ENCODE measurements at regions not wholly inside any gene's neighbourhood (a gene's known extent, or its start where the extent isn't known, plus 50 kb on each side); places are given as distances from the start of the nearest gene placed in this dataset.

DNA sequence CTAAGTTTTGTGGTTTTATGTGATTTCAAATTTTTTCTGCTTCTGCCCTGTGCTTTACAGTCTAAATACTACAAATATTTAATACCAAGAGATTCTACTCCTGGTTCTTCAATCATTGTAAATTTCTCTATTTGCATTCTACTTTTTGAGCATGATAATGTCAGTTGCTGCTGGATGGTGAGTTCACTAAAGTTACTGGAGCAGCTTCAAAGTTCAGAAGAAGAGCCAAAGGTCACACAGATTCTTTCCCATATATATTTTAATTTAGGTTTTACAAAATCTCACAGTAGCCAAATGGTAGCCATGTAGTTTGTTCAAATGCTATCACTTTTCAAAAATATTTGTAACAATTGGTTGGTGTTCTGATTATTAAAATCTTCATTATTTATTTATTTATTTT lies 378.7 kb downstream of the TMEM232 start:
- no peak for DNase-seq (ENCODE audit: low read depth)
- no peak overlapping the region for H3K4me3 ChIP-seq (ENCODE audit: low read length)
- TF ChIP-seq, protein P1, sequence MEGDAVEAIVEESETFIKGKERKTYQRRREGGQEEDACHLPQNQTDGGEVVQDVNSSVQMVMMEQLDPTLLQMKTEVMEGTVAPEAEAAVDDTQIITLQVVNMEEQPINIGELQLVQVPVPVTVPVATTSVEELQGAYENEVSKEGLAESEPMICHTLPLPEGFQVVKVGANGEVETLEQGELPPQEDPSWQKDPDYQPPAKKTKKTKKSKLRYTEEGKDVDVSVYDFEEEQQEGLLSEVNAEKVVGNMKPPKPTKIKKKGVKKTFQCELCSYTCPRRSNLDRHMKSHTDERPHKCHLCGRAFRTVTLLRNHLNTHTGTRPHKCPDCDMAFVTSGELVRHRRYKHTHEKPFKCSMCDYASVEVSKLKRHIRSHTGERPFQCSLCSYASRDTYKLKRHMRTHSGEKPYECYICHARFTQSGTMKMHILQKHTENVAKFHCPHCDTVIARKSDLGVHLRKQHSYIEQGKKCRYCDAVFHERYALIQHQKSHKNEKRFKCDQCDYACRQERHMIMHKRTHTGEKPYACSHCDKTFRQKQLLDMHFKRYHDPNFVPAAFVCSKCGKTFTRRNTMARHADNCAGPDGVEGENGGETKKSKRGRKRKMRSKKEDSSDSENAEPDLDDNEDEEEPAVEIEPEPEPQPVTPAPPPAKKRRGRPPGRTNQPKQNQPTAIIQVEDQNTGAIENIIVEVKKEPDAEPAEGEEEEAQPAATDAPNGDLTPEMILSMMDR (IDR thresholded peaks at IDR 0.05; ENCODE audit: insufficient read depth, low read depth, low read length, missing control alignments): no peak

DNA sequence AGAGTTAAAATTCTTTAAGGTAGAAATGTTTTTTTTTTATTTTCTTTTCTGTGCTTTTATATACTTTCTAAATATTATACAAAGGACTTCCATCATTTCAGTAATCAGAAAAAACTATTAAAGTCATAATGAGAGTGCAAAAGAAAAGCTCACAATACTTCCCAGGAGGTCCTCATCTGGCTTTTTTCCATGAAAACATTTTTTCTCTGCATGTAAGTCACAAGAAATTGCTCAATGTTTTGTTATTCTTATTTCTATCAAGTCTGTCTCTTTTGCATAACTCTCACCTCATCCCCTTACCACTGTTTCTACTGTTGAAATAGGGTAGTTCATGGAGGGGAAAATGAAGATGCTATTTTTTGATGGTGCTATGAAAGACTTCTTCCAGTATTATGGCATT lies 375.0 kb downstream of the TMEM232 start:
- no peak for DNase-seq (ENCODE audit: low read depth)
- TF ChIP-seq, protein P1 (IDR thresholded peaks at IDR 0.05; ENCODE audit: insufficient read depth, low read depth, low read length, missing control alignments): no peak
- H3K4me3 ChIP-seq (ENCODE audit: low read length): no peak overlapping the region

DNA sequence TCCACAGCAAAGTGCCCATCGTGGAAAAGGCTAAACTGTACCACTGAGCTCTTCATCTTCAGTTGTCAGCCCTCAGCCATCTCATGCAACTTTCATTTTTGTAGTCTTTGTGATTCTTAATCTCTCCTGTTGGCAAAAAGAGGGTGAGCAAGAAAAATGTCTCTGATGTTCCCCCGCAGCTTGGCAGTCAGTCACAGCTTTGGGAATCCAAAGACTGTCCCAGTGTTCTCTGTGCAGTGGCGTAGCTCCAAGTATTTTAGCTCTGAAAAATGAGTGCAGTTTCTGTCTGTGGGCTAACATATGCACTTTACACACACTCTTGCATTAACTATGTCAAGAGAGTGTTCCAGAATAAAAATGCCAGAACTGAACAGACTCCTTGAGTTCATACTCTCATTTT lies 372.2 kb downstream of the TMEM232 start:
- no peak for DNase-seq (ENCODE audit: low read depth)
- TF ChIP-seq, protein P1 (IDR thresholded peaks at IDR 0.05; ENCODE audit: insufficient read depth, low read depth, low read length, missing control alignments): no peak
- no peak overlapping the region for H3K4me3 ChIP-seq (ENCODE audit: low read length)

DNA sequence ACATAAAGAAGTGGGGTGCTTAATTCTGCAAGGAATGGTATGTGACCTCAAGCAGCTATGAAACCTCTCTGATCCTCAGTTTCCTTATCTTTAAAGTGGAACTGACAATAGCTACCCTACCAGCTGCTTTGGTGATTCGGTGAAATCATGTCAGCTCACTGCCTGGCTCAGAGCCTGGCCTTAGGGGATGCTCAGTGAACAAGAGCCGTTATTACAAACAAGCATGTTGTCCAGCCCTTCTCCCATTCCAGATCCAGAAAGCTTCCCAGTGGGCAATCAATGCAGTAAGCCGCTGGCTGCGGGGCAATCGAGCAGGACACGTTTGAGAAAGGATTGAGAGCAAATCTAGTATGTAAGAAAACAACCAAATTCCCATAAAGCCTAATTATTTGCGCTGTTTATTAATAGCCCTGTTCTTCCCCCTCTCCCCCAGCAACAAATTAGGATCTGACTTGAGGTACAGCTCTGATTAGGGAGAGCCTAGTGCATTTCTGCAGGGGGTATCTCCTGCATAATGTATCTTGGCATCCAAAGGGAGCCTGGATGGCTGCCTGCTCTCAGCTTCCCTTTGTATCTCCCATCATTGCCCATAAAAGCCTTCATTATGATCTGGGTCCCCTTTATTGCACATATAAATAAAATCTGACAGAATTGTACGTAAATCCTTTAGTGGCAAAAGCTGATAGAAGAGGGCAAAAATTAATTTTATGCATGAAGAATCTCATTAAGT lies 371.4 kb downstream of the TMEM232 start:
- TF ChIP-seq, protein P1 (IDR thresholded peaks at IDR 0.05; ENCODE audit: insufficient read depth, low read depth, low read length, missing control alignments): no peak
- no peak overlapping the region for H3K4me3 ChIP-seq (ENCODE audit: low read length)
- DNase-seq (ENCODE audit: low read depth): no peak

DNA sequence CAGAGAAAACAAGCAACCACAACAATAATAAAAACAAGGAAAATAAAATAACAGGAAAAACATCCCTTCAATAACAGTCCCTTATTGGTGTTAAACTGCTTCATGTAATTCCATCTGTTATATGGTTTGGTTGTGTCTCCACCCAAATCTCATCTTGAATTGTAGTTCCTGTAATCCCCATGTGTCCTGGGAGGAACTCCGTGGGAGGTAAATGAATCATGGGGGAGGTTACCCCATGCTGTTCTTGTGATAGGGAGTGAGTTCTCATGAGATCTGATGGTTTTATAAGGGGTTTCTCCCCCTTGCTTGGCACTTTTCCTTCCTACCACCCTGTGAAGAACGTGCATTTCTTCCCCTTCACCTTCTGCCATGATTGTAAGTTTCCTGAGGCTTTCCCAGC lies 369.8 kb downstream of the TMEM232 start:
- TF ChIP-seq, protein P1 (IDR thresholded peaks at IDR 0.05; ENCODE audit: insufficient read depth, low read depth, low read length, missing control alignments): no peak
- no peak for DNase-seq (ENCODE audit: low read depth)
- no peak overlapping the region for H3K4me3 ChIP-seq (ENCODE audit: low read length)

DNA sequence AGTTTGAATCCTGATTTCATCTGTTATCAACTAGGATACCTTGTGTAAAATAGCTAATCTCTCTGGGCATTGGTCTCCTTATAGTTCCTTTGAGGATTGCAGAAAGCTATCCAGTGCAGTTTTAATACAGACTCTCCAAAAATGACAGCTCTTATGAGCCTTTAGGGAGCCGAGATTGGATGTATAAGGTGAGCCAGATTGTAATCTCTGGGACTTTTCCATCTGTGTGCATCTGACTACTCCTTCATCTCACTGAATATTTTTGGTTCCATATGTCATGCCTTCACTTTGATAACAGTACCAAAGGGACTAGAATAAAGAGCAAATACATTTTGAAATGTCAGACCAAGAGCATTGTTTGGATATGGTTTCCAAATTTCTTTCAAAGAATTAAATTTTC lies 367.2 kb downstream of the TMEM232 start:
- TF ChIP-seq, protein P1 (IDR thresholded peaks at IDR 0.05; ENCODE audit: insufficient read depth, low read depth, low read length, missing control alignments): no peak
- no peak for DNase-seq (ENCODE audit: low read depth)
- no peak overlapping the region for H3K4me3 ChIP-seq (ENCODE audit: low read length)

DNA sequence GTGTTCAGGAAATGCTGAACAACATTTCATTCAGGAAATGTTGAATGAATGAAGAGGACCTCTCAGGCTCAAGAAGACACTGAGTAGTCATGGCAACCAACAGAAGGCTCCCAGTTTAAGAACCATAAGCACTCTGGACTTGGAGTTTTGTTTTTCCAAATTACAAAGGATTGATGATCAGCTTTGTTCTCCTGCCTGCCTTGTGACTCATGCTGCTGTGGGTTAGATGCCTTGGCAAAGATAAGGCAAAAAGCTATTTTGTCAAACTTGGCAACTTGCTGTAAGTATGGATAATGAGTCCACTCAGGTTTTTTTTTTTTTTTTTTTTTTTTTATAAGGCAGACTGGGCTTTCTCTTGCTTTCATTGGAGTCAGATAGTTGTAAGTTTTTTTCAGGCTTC lies 365.0 kb downstream of the TMEM232 start:
- TF ChIP-seq, protein P1 (IDR thresholded peaks at IDR 0.05; ENCODE audit: insufficient read depth, low read depth, low read length, missing control alignments): no peak
- no peak overlapping the region for H3K4me3 ChIP-seq (ENCODE audit: low read length)
- no peak for DNase-seq (ENCODE audit: low read depth)

Data from epithelial cell of esophagus (primary cell).